Stimulated activated CD4-positive, alpha-beta T cell treated with anti-CD3 and anti-CD28 coated beads, Interleukin-4, amount 100 ng/mL, for 24 hours (primary cell): ENCODE measurements at regions not wholly inside any gene's neighbourhood (a gene's known extent, or its start where the extent isn't known, plus 50 kb on each side); places are given as distances from the start of the nearest gene placed in this dataset.

ENCODE experiments used
- DNase-seq: peaks from one replicate; pipeline ENCODE4 v3.0.0-alpha.2; 2020

DNA sequence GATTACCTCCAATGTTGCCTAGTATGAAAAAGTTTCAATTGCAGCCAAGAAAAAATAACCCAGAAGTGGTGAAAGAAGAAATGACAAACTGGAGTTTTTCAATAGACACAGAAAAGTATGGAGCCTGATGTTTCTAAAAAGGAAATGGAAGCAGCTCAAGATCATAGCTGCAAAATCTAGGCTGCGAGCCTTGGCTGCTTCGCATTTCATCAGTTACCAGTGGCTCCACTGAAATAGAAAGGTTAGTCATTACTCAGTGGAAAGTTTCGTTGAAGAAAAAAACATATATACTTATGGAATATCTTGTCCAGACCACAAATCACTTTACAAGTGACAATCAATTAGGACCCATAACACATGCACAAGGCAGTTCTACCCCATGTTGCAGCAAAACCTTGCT lies 206.8 kb upstream of the SOX9 start:
- no peak for DNase-seq

GRCh38 chr17:71914812-71915211 lies 206.0 kb upstream of the SOX9 start:
- no peak for DNase-seq

DNA sequence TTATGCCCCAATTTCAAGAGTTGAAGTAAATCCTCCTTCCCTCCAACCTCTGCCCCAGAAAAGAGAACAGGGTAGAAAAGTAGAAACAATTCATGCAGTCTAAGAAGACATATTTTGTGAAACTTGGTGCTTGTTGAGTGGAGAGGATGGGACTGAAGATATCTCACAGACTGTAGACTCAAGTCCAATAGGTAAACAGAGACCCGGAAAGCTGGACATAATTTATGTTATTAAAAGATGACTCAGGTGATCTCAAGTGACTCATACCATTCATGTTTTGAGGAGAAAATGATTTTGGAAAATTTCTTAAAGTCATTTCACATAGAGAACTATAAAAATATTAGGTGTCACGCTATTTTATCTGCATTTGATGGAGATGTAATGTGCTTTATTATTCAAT lies 203.1 kb upstream of the SOX9 start:
- DNase-seq, result no peak

GRCh38 chr17:71919186-71919585 lies 201.6 kb upstream of the SOX9 start:
- no peak for DNase-seq

- DNase-seq, result no peak
These were observed 200.9 kb upstream of the SOX9 start for GRCh38 chr17:71919896-71920295.

DNA sequence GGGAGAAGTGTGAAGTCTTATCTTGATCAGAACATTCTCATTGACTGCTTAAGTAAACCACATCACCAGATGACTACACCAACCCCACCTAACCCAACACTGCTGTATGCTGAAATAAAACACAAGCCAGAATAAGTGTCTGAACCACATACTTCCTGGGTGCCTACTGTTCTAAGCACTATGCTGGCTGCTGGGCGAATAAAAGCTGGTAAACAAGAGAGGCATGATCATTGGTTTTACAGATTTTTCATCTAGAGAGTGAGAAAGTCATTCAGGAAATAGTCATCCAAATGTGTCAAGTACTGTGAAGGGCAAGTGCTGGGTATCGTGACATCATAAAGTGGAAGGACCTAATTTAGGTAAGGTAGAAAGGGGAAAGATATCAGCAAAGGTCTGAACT lies 199.0 kb upstream of the SOX9 start:
- peak; percentile 4 for DNase-seq

DNA sequence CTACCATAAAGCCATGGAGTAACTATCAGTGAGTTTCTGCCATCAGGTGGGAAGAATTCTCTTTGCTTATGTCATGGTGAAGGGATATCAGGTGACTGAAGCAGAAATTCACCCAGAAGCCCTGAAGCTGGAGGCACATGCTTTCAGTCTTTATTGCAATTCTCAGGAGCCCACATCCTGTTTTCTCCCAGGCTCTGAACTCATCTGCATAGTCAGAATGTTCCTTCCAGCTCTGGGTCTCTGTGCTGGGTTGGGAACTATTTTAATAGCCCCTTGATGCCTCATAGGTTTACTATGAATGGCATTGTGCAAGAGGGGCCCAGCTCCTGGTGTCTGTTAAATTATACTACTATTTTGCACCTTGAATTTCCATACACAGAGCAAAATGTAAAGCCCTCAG lies 198.4 kb upstream of the SOX9 start:
- no peak for DNase-seq

DNA sequence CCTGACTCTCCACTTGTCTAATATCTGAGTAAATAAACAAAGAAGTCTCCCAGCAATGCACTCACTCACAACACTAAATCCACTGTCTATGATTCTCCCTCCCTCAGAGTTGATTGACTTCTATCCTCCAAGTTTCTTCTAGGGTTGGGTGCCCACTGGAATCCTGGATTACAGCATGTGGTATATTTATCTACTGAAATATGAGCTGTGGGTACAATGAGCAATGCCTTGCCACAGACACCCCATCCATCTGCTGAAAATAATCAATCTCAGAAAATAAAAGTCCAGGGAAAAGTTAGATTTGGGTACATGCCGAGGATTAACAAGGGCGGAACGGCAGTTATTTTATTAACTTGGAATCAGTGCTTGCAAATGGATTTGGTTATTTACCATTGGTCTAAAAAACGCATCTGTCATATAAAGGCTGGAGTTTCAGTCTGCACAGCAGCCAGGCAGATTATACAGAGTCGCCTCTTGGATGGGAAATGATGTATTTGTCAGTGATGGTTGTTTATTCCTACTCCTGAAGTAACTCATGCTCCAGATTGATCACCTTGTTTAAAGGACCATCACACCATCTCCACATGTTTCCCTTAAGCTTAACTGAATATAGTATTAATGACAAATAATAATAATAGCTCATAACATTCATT lies 193.9 kb upstream of the SOX9 start:
- DNase-seq, result no peak

DNA sequence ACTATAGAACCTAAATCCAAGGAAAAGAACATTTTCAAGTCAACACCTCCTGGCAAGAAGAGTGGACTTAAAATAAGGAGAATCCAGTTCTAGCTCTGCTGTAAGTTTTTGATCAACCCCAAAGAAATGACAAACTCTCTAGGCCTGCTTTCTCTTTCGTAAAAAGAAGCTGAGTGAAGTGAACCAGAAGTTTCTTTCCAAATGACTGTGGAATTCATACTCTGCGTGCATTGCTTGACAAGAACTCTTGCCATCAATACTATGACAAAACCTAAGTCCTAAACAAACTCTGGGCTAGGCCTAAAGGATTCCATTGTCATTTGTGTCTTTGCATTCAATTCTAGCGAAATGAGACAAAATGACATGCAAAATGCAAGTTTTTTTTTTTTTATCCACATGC lies 187.5 kb upstream of the SOX9 start:
- DNase-seq, result no peak

DNA sequence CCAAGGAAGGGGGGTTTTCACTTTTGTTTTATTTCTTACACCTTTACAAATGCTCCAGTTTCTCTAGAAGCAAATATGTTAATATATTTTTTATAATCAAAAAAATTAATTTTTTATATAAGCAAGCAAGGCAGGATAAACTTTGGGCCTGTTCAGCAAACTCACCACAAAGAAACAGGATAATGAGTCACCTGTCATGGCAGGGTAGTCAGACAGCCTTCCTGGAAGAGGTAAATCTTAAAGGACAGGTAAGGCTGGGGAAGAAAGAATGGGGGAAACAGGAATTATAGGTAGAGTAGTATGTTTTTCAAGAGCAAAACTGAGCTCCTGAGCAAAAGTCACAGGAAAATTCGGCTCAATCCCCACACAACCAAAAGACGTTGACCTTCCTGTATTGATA lies 186.3 kb upstream of the SOX9 start:
- no peak for DNase-seq

- DNase-seq, result no peak
These were observed 185.5 kb upstream of the SOX9 start for GRCh38 chr17:71935341-71935740.

- no peak for DNase-seq
These were observed 183.8 kb upstream of the SOX9 start for GRCh38 chr17:71936977-71937376.

DNA sequence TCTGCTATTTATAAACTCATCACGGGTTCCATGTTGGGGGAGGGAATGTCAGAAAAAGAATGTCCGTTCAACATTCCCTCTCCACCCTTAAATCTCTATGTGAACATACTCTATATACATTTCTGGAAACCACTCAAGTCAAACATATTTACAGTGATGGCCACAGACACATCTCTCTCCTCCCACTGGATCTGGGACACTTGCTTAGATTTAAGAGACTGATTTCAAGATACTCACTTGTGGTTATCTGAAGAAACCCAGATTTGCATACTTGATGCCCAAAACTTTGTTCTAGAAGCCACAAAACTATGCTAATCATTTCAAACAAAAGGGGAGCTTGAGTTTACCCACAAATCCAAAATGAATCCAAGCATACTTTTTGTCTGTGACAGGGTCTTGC lies 182.9 kb upstream of the SOX9 start:
- no peak for DNase-seq

DNA sequence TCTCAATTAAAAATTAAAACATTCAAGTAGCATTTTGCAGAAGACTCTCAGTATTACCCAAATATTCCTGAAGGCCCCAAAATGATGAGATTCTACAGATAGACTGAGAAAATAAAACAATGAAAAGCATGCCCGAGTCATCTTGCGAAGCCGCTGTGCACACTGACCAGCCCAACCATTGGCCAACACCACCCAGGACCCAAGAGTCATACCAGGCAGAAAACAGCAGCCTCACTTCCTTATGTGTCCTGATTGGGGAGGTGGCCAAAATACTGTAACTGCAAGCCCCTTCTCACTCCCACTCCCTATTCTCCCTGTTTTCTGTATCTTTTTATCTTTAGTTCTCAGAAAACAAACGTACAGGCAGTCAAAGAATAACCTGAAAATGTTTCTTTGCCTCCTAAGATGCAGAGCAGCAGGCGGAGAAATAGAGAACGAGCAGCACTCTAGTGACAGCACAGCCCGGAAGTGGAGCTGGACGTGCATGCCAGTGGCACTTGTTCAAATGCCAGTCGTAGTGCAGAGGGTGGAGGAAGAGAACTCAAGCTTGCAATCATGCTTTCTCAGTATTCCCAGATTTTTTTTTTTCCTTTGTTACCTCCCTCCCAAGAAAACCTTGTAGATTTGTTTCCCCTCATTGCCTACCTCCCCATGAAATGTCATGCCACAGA lies 182.3 kb upstream of the SOX9 start:
- no peak for DNase-seq

GRCh38 chr17:71941920-71942319 lies 178.9 kb upstream of the SOX9 start:
- DNase-seq, result no peak

DNA sequence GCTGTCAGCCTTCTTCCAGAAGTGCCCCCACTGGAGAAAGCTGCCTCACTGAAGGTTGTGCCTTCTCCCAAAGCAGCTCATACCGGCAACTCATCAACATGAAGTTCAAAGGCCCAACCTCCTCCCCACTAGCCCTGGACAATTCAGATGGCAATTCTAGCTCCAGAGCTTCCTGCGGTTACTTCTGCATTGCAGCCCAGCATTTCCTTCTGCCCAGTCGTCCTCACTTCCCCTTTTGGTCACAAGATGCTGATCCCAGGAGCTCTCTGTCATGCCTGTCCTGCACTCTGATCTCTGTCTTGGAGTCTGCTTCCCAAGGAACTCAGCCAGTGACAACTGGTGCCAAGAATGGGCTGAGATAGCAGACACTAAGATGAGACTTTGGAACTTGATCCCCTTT lies 178.2 kb upstream of the SOX9 start:
- DNase-seq, result no peak

DNA sequence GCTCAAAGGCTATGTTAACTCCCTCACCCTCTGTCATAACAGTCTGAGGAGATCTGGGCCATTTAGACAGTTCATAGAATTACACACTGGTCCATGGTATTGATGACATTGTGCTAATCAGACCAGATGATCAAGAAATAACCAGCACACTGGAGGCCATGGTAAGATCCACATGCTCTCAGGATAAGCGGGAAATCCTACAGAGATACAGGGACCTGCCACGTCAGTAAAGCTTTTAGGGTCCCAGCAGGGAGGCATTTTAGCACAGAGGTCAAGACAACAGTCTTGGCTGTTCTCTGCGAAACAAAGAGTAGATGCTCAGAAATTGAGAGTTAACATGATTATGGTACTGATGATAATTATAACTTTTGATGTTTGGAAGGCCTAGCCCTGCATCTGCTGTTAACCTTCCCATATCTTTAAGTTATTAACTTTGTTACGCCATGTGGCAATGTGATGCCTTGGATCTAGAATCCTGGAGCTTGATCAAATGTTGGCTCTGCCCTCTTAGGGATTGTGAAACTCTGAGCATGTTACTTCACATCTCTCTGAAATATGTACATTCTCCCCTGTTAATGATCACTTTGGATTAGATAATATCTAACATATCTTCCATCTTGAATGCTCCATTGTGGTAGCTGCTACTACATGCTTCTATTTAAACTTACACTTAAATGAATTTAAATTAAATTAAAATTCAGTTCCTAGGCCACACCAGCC lies 172.0 kb upstream of the SOX9 start:
- no peak for DNase-seq

DNA sequence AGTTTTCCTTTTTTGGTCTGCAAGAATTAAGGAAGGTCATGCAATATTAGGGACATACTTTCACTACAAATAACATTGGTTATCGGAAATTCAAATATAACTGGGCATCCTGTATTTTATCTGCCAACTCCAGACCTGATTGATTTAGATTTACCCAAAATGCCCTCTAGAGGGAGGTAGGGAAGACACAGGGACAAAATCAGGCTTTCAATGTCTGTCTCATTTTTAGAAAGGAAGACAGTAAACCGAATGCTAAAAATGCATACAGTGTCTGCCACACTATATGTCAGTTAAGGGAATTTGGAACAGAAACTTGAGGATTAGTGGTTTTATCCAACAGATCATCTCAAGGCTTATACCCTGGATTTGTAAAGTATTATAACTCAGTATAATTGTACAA lies 161.7 kb upstream of the SOX9 start:
- no peak for DNase-seq

DNA sequence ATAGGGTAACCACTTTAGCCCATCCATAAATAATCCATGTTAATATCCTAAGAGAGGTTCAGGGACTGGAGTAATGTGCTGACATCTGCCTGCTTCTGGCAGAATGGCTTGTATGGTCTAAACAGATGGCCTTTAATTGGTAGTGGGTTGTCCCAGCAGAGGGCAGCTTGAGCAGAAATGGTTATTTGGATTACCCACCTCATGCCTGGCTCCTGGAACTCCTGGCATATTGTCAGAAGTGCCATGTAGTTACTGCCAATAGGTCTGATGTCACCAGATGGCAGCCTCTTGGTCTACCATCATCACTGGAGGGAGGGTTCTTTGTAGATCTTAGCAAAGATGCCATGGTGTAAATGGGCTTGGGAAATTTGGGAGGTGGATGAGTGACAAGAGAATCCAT lies 157.5 kb upstream of the SOX9 start:
- DNase-seq, result no peak

GRCh38 chr17:71963791-71964190 lies 157.0 kb upstream of the SOX9 start:
- DNase-seq, result no peak

DNA sequence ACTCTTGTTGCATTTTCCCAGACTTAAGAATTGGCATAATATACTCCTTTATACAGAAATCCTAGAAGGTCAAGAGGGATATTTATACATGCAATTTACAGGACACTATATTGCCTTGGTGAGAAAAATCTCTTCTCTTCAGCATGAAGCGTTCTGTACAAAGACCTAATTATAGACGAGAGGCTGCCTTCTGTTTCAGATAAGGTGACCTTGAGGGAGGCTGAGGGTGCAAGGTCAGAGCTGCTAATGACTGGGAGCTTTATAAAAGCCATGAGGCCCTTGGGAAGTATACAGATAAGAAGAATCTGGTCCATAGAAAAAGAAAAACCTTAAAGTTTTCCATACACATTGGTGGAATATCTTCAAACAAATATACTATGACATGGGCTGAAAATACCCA lies 156.3 kb upstream of the SOX9 start:
- DNase-seq, result no peak

GRCh38 chr17:71966055-71966454 lies 154.8 kb upstream of the SOX9 start:
- no peak for DNase-seq

GRCh38 chr17:71966459-71967313 lies 154.1 kb upstream of the SOX9 start:
- no peak for DNase-seq

DNA sequence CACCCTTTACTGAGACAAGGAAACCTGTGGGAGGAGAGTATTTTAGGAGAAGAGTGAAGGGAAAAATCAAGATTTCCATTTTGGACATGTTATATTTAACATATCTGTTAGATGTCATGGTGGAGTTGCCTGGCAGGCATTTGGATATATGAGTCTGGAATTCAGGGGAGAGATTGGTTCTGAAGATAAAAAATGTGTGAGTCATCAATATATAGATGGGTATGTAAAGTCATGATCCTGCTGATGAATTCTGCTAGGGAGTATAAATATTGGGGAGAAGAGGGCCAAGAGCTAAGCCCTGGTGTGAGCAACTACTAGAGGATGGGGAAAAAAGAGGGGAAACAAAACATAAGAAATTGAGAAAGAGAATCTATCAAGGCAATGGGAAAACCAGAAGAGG lies 151.3 kb upstream of the SOX9 start:
- DNase-seq, result no peak
